Daoy (cell line): ENCODE measurements at regions not wholly inside any gene's neighbourhood (a gene's known extent, or its start where the extent isn't known, plus 50 kb on each side); places are given as distances from the start of the nearest gene placed in this dataset.

Experiments
- DNase-seq: peaks from one replicate; pipeline ENCODE4 v3.0.0-alpha.2; 2015; ENCODE audit warnings: low read depth

GRCh38 chr10:109200646-109201045 is 722.7 kb downstream of the XPNPEP1 start:
- no peak for DNase-seq

- no peak for DNase-seq
Measured at GRCh38 chr10:109191823-109192222, 731.5 kb downstream of the XPNPEP1 start.

GRCh38 chr10:109191341-109191740 is 732.0 kb downstream of the XPNPEP1 start:
- no peak for DNase-seq

- DNase-seq, result no peak
Measured at GRCh38 chr10:109187677-109188076, 735.6 kb downstream of the XPNPEP1 start.

GRCh38 chr10:109183366-109183765 is 739.9 kb downstream of the XPNPEP1 start:
- DNase-seq, result no peak

- no peak for DNase-seq
Measured at GRCh38 chr10:109178591-109178990, 744.7 kb downstream of the XPNPEP1 start.

- DNase-seq, result no peak
Measured at GRCh38 chr10:109174526-109174925, 748.8 kb downstream of the XPNPEP1 start.

- DNase-seq, result no peak
Measured at GRCh38 chr10:109173937-109174336, 749.4 kb downstream of the XPNPEP1 start.

GRCh38 chr10:109173121-109173520 is 750.2 kb downstream of the XPNPEP1 start:
- DNase-seq, result no peak

GRCh38 chr10:109166935-109167334 is 756.4 kb downstream of the XPNPEP1 start:
- no peak for DNase-seq

- DNase-seq, result no peak
Measured at GRCh38 chr10:109159351-109159750, 764.0 kb downstream of the XPNPEP1 start.

GRCh38 chr10:109156396-109156795 is 766.9 kb downstream of the XPNPEP1 start:
- no peak for DNase-seq

GRCh38 chr10:109149666-109150350 is 773.5 kb downstream of the XPNPEP1 start:
- DNase-seq, result no peak

GRCh38 chr10:109127363-109127762 is 795.9 kb downstream of the XPNPEP1 start:
- no peak for DNase-seq

GRCh38 chr10:109126541-109126940 is 796.8 kb downstream of the XPNPEP1 start:
- no peak for DNase-seq

- no peak for DNase-seq
Measured at GRCh38 chr10:109126016-109126415, 797.3 kb downstream of the XPNPEP1 start.

- no peak for DNase-seq
Measured at GRCh38 chr10:109115179-109115578, 808.1 kb downstream of the XPNPEP1 start.

GRCh38 chr10:109114579-109114978 is 808.7 kb downstream of the XPNPEP1 start:
- DNase-seq, result no peak

- no peak for DNase-seq
Measured at GRCh38 chr10:109106604-109107003, 816.7 kb downstream of the XPNPEP1 start.

- no peak for DNase-seq
Measured at GRCh38 chr10:109105725-109106124, 817.6 kb downstream of the XPNPEP1 start.

GRCh38 chr10:109104806-109105205 is 818.5 kb downstream of the XPNPEP1 start:
- no peak for DNase-seq

GRCh38 chr10:109103278-109103677 is 820.0 kb downstream of the XPNPEP1 start:
- DNase-seq, result no peak

GRCh38 chr10:109089779-109090178 is 833.5 kb downstream of the XPNPEP1 start:
- DNase-seq, result no peak

- no peak for DNase-seq
Measured at GRCh38 chr10:109071539-109071938, 851.8 kb downstream of the XPNPEP1 start.
